ENCODE measurements at regions not wholly inside any gene's neighbourhood (a gene's known extent, or its start where the extent isn't known, plus 50 kb on each side); places are given as distances from the start of the nearest gene placed in this dataset.

DNA sequence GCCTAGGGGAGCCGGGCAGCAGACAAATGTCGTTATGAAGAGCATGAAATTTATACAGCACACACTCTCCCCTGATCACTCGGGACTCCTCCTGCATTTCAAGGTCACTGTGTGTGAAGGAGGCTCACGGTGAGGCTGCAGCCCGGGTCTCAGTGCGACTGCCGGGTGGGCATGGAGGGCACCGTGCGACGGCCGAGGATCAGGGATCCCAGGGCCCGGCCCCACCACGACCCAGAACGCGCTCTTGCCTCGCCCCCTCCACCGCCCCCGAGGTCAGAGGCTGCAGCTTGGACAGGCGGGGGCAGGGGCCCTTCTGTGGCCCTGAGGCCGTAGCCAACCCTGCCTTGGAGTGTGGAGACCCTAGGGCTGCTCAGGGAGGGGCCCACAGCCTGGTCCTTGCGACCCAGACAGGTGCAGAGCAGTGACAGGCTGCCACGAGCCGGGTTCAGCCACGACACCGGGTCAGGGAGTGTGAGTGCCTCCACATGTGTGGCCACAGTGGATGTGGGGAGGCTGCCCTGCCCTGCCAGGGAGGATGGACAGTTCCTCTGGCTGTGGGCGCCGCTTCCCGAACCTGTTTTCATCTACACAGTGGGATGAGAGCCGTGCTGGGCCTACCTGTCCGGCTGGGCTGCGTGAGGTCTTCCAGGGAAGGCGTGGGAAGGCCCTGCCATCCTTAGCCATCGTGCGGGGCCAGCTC lies 89.3 kb upstream of the NKX1-1 start:
- no peak for DNase-seq (ENCODE audit: low read depth)

GRCh38 chr4:1494416-1495315 lies 88.4 kb upstream of the NKX1-1 start:
- no peak for DNase-seq (ENCODE audit: low read depth)

- no peak for DNase-seq (ENCODE audit: low read depth)
Measured at GRCh38 chr4:1493540-1494287, 87.5 kb upstream of the NKX1-1 start.

DNA sequence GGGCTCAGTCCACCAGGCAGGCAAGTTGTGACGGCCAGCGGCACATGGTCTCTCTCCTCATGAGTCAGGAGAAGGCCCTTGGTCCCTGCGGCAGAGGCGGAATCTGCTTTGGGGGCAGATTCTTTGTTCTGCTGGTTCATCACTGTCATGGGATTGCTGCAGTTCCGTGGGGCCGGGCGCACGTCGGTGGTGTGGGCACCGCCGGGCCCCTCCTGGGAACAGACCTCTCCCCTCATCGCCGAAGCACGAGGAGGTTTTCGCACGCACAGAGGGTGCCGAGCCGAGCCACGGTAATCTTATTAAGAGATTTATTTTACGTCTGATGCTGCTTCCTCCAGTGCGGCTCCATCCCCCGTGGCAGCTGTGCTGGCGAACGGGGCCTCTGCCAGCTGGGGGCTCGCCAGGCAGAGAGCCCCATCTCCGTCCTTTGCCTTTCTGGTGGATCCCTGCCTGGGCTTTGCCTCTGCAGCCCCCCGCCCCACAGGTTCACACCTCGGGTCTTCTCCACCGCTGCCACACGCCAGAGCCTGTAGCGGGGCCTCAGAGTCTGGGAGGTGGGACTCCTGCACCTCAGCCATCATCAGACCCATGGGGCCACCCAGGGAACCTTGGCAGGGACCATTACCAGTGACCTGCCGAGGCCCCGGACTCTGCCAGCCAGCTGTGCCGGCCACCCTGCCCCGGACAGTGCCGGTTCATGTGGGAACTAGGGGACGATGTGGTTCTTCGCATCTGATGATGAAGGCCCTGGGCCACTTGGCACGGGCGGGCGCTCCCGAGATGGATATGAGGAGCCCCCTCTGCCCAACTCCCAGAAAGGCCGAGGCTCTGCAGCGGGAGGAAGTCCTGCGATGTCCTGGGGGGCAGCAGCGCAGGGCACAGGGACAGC lies 86.7 kb upstream of the NKX1-1 start:
- DNase-seq (ENCODE audit: low read depth): no peak

DNA sequence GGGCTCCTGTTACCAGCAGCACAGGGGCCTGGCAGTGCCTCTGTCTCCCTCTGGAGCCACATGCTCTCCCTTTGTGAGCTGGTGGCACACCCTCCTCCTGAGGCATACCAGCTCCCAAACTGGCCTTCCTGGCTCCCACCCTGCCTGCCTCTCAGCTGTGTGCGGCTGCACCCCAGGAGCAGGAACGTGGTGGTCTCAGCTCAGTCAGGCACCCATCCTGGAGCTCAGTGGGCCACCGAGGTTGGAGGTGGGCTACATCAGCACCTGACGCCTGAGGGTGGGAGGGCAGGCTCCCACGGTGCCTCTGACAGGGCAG lies 85.9 kb upstream of the NKX1-1 start:
- no peak for DNase-seq (ENCODE audit: low read depth)

DNA sequence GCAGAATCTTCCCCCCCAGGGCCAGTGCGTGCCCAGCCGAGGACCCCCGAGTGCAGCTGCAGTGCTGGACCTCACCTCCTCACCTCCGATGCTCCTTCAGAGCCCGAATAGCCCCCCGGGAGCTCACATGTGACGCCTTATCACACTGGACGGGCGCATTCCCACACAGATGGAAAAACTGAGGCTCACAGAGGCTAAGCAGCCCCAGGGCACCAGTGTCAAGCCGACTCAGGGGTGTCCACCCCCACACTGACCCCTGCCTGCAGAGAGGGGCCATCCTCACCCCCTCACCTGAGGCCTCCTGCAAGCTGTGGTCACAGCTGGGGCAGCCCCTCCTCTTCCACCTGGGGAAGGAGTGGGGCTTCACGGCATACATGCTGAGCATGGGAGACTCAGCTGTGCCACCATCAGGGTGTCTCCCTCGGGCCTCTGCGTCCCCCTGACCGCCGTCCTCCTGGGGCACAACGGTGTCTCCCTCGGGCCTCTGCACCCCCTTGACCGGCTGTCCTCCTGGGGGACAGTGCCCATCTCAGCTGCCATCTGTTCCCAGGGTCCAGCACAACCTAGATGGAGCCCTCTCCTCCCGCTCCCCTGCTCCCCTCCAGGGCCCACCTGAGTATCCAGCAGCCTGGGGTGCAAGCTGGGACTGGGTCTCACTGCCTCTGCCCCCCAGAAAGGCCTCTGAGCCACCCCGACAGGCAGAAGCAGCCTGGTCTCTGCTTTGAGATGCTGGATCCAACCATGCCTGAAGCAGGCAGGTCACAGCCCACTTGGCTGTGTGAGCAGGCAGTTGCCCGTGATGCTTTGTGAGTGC lies 85.3 kb upstream of the NKX1-1 start:
- no peak for DNase-seq (ENCODE audit: low read depth)

DNA sequence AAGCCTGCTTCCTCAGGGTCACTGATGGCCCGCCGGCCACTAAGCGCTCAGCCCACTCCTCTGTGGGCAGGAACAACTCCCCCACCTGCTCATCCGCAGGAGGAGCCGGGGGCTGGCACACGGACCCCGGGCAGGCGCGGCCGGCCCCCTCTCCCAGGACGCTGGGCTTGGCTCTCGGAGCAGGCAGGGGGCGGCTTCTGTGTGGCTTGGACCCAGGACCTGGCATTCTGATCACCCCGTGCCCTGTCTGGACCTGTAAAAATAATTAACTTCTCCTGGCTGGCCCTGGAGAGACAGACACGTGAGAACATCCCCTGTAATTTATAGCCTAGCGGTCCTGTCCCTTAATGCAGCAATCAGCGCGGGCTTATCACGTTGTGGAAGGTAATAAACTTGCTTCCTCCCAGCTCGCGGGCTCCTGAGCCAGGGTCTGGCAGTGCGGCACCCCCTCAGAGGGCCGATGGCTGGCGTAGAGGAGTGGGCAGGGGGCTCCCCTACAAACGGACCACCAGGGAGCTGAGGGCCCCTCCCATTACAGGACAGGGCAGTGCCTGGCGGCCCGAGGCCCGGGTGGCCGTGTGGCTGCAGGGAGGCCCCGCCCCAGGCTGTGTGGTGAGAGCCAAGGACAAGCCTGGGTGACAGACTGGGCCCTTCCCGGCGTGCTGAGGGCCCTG lies 84.5 kb upstream of the NKX1-1 start:
- DNase-seq (ENCODE audit: low read depth): no peak

DNA sequence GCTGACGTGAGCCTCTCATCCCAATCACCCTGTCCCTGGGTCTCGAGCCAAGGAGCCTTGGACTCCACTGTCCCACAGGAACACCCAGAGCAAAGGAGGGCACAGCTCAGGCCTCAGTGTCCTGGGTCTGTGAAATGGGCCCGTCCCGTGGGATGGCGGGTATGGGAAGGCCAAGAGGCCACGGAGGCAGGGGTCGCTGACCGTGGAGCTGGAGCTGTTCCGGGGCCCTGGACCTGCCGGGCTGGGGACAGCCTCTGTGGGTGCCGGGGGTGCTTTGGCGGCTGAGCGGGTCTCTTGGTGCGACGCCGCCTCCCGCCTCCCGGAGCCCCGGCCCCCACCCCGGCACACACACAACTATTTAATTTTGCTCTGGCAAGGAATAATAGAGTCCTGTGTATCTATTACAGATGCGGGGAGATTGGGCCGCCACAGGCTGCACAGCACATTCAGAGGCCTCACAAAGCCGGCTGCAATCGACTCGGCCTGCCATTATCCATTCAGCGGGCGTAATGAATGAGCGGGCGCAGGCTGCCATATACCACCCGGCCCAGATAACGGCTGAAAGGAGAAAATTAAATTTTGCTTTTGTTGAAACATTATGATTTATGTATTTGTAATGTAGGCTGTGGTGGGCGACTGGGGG lies 83.9 kb upstream of the NKX1-1 start:
- DNase-seq (ENCODE audit: low read depth): no peak

DNA sequence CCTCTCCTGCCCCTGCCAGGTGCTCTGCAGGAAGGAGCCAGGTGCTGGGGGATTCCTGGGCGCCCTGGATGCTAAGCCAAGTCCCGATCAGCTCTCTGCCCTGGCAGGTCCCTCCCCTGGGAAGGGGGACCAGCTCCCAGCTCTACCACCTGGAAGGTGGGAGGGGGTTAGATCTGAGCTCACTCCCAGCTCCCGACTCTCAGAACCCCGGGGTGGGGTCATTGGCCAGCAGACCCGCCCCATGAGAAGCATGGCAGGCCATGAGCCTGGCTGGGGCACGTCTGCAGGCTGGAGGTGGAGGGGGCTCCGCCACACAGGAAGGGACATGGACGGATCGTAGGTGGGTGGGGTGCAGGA lies 83.4 kb upstream of the NKX1-1 start:
- DNase-seq (ENCODE audit: low read depth): no peak

DNA sequence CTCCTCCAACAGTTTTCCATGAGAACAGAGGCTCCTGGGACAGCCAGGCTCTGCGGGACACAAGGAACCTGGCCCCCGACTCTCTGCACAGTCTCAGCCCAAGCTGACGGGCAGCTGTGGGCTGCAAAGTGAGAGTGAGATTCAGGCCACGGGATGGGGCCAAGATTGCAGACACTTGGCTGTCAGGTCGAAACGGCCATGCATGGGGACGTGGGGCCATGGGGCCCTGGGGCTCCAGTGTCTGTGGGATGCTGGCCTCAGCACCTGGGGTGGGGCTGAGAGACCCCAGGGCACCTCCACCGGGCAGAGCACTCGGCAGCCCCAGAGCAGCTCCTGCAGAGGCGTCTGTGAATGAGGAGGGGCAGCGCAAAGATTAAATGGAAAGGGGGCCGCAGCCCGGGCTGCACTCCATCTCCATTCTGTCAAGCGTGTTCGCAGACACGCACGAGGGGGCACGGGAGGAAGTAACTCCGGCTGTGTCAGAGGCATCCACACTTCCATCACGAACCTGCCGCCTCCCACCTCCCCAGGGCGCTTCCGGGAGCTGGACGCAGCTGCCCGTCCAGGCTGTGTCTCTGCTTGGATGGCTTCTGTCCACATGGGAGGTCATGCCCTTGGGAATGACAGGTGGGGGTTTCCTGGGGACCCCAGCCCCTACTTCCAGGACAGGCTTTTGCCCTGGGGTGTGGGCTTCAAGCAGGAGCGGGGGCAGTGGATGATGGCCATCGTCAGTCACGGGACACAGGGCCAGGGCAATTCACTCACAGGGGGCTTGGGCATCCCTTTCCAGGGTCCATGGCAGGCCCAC lies 82.8 kb upstream of the NKX1-1 start:
- DNase-seq (ENCODE audit: low read depth): no peak

GRCh38 chr4:1488357-1488756 lies 82.1 kb upstream of the NKX1-1 start:
- no peak for DNase-seq (ENCODE audit: low read depth)

- no peak for DNase-seq (ENCODE audit: low read depth)
Measured at GRCh38 chr4:1487761-1488160, 81.5 kb upstream of the NKX1-1 start.

- DNase-seq (ENCODE audit: low read depth): no peak
Measured at GRCh38 chr4:1487106-1487505, 80.9 kb upstream of the NKX1-1 start.

- DNase-seq (ENCODE audit: low read depth): no peak
Measured at GRCh38 chr4:1485280-1485679, 79.0 kb upstream of the NKX1-1 start.

DNA sequence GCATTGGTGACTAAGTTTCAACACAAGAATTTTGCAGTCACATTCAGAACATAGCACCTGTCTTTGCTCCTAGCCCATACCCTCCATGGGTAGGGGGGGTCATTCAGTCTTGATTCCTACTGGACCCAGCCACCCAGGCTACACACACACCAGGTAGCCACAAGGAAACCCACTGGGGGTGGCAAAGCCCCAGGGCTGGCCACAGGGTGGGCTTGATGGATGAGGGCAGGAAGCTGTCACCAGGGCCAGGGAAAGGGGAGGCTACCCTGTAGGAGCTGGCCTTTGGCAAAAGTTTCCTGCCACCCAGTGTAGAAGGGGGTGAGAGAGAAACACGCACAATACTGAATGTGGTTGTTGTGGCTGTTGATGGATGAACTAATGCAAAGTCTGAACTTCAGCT lies 74.5 kb upstream of the NKX1-1 start:
- no peak for DNase-seq (ENCODE audit: low read depth)

- DNase-seq (ENCODE audit: low read depth): no peak
Measured at GRCh38 chr4:1479454-1479853, 73.2 kb upstream of the NKX1-1 start.

DNA sequence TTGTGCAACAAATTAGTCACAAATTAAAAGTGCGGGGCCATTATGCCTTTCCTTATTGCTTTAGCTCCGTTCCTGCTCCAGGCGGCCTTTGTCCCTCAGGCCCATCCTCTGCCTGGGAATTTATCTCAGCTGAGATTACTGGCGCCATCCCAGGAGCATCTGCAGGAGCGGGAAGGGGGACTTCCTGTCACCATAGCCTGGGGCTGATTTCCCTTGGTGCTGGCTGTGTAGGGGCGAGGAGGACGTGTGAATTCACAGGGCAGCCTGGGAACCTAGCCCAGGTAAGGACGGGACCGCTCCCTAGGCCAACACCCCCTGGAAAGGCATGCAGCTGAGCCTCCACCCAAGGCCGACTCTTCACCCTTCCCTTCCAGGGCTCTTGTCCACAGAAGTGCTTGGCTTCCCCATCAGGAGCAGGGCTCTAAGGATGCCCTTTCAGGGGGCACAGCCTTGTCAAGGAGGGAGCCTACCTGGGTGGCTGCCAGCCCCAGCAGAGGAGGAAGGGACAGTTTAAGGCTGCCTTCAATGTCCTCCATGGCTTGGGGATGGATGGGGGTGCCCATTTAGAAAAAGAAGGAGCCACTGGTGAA lies 72.6 kb upstream of the NKX1-1 start:
- no peak for DNase-seq (ENCODE audit: low read depth)

DNA sequence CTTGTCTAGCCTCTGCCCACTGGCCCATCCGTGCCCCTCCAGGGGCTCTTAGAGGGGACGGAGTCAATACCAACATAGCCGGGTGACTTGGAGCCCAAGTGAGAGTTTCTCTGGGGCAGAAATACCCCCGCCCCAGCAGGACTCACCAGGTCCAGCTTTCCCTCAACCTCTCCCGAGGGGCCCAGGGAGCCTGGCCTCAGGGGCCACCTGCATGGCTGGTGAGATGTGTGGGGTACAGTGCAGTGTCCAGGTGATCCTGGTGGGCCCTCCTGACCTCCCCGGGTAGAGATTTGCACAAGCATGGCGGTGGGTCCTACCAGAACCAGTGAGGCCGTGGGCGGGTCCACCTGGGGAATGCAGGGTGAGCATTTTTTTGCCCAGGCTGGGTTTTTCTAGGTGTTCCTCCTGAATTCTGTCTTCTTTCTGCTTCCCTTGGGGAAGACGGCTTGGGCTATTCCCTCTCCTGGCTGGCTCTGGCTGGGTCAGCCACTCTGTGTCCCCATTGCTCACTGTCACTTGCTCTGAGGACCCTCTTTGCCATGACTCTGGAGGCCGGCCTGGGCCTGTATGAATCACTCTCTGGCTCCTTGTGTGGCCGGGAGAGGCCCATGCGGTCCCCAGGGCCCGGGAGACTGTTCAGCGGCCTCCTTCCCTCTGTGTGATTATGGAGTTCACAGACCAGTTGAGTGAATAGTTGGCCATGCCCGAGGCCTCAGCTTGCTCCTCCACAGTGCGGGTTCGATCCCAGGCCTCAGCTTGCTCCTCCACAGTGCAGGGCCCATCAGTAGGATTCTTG lies 71.0 kb upstream of the NKX1-1 start:
- DNase-seq (ENCODE audit: low read depth): no peak
